AG09309 (cell line): ENCODE measurements at regions not wholly inside any gene's neighbourhood (a gene's known extent, or its start where the extent isn't known, plus 50 kb on each side); places are given as distances from the start of the nearest gene placed in this dataset.
"Not testable (repeated sequence)": the region's sequence is repeated elsewhere in the genome, so short reads cannot be mapped to it uniquely, and the experiment has no call there.

Source experiments
- DNase-seq: peaks from one replicate; pipeline ENCODE4 v3.0.0-alpha.2; 2010; ENCODE audit warnings: low read depth
- H3K4me3 ChIP-seq: 2 replicates; pipeline ENCODE4 v1.5.1; 2011; ENCODE audit warnings: mild to moderate bottlenecking, low read depth, low read length, moderate library complexity; ENCODE audit not compliant: control insufficient read depth
- TF ChIP-seq, protein P1 (sequence below): IDR thresholded peaks from 2 replicates; pipeline ENCODE4 v1.5.1; 2011; ENCODE audit warnings: mild to moderate bottlenecking, low read depth, low read length, inconsistent platforms; ENCODE audit not compliant: insufficient read depth, control insufficient read depth; ENCODE audit errors: missing control alignments

DNA sequence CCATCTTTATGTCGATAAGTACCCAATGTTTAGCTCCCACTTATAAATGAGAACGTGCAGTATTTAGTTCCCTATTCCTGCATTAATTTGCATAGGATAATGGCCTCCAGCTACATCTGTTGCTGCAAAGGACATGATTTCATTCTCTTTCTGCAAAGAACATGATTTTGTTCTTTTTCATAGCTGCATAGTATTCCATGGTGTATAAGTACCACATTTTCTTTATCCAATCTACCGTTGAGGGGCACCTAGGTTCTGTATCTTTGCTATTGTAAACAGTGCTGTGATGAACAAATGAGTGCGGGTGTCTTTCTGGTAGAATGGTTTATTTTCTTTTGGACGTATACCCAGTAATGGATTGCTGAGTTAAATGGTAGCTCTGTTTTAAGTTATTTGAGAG, 63.0 kb downstream of the HLX start:
- TF ChIP-seq, protein P1, sequence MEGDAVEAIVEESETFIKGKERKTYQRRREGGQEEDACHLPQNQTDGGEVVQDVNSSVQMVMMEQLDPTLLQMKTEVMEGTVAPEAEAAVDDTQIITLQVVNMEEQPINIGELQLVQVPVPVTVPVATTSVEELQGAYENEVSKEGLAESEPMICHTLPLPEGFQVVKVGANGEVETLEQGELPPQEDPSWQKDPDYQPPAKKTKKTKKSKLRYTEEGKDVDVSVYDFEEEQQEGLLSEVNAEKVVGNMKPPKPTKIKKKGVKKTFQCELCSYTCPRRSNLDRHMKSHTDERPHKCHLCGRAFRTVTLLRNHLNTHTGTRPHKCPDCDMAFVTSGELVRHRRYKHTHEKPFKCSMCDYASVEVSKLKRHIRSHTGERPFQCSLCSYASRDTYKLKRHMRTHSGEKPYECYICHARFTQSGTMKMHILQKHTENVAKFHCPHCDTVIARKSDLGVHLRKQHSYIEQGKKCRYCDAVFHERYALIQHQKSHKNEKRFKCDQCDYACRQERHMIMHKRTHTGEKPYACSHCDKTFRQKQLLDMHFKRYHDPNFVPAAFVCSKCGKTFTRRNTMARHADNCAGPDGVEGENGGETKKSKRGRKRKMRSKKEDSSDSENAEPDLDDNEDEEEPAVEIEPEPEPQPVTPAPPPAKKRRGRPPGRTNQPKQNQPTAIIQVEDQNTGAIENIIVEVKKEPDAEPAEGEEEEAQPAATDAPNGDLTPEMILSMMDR = no peak
- no peak for DNase-seq
- H3K4me3 ChIP-seq = no peak overlapping the region

DNA sequence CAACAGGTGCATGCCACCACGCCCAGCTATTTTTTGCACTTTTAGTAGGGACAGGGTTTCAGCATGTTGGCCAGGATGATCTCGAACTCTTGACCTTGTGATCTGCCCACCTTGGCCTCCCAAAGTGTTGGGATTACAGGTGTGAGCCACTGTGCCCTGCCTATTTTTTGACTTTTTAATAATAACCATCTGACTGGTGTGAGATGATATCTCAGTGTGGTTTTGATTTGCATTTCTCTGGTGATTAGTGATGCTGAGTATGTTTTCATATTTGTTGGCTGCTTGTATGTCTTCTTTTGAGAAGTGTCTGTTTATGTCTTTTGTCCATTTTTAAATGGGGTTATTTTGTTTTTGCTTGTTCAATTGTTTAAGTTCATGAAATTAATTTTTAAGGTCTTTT, 63.7 kb downstream of the HLX start:
- H3K4me3 ChIP-seq, DNase-seq: not testable (repeated sequence)

DNA sequence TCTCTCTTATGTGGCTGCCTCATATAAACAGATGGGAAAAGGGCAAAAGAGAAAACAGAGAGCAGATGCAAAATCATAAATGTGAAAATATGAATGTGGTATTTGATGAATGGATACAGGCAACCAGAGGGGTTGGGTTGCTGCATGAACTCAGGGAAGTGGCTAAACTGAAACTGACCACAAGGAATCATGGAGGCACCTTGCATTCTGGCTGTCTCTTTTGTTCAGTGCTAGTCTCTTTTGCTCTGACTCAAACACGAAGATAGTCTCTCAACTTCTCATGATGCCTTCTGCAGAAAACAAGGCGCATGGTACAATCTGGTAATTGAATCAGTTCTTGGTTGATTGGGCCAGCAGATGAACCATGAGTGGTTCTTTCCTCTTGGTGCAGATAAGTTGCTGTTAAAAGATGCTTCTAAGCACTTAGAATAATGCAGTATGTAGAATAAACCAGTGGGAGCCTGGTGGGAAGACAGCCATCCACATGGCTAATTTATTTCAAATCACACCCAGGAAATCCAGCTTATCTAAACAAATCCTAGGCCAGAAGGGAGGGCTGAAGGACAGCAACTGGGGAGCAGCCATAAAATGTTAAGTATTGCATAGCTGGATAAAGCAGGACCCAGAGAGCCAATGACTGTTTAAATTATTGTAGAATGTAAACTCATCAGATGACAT, 64.2 kb downstream of the HLX start:
- no peak for DNase-seq
- no peak overlapping the region for H3K4me3 ChIP-seq
- TF ChIP-seq, protein P1 = no peak

DNA sequence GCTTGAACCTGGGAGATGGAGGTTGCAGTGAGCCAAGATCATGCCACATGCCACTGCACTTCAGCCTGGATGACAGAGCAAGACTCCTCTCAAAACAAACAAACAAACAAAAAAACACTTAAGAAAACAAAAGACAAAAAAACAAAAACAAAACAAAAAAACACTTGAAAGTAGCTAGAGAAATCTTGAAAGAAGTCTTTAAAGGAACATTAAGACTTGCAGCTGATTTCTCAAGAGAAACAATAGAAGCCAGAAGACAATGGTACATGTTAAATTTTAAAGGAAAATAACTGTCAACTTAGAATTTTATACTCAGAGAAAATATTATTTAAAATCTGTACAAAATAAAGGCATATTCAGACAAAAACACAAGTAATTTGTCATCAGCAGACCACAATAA, 71.3 kb downstream of the HLX start:
- no peak overlapping the region for H3K4me3 ChIP-seq
- DNase-seq = no peak
- TF ChIP-seq, protein P1 = no peak

DNA sequence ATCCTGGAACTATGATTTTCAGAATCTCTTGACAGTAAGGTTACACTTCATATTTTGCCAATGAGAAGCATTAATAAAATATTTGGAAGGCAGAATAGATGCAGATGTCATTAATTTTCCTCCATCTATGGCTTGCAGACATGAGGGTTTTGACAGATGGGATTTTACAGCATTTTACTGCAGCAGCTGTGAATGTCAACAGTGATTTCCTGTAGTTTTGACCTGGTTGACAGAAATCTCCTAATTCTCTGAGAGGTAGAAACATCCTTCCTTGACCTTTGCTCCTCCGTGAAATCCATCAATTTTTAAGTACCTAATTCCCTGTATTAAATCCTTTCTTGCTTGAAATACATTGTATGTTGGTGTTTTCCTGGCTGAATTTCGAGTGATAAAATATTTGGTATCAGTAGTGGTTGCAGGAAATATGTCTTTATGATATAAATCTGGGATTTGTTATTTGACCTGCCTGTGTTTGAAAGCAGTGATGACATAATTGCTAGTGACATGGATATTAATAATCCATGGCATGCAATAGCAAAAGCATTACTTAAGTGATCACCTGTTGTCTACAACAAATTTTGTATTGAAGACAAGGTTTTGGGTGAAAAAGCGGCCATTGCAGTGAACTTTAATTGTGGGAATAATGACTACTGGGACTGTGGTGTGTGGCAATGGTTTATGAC, 73.9 kb downstream of the HLX start:
- DNase-seq = no peak
- H3K4me3 ChIP-seq = no peak overlapping the region
- TF ChIP-seq, protein P1 = no peak

DNA sequence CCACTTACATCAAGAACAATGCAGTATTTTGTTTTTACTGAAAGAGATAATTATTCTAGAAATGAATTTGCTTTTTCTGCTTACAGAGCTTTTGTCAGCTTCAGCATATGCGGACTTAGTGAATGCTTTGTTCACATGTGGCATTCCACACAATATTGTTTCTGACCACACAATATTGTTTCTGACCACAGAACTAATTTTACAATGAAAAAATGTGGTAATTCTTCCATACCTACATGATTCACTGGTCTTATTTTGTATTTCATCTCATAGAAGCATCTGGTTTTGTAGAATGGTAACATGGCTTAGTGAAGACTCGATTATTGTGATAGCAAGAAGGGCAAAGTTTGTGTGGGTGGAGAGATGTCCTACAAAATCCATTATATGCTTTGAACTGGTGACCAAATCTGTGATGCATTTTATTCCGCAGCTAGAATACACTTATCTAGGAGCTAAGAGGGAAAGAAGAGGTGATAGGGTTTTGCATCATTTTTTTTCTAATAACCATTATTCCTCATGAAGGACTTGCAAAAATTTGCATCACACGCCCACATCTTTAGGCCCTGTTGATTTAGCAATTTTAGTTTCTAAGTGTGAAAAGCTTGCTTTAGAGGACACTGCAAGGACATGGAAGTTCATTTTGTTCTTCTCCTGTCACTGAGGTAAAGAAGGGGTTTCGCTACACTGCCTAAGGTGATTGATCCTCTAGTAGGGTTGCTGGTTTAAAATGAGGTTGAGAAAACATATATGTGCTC, 75.3 kb downstream of the HLX start:
- no peak overlapping the region for H3K4me3 ChIP-seq
- DNase-seq = peak; percentile 62
- TF ChIP-seq, protein P1 = no peak

DNA sequence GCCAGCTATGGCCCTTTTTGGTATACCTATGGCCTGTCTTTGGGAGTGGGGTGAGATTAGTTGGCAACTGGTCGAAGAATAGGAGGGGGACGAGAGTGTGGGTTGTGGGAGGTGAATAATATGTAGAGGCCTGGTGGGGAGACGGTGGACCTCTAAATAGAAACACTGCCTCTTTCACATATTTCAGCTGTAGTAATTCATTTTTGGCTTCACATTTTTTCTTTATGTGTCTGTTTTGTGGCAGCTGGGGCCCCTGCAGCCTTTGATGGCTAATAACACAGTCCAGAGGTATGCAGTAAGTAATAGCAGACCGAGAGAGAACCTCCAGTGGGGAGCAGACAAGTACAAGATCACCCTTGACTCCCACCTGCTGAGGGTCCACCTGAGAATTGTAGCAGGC, 75.9 kb downstream of the HLX start:
- H3K4me3 ChIP-seq = no peak overlapping the region
- TF ChIP-seq, protein P1 = no peak
- no peak for DNase-seq
